Adrenal gland (tissue), 5 donors: ENCODE measurements at regions not wholly inside any gene's neighbourhood (a gene's known extent, or its start where the extent isn't known, plus 50 kb on each side); places are given as distances from the start of the nearest gene placed in this dataset.

Experiments
- POLR2A ChIP-seq, 2 donors: fragments of 450-650 bp; IDR thresholded peaks; one replicate each; pipeline ENCODE4 v1.6.1; 2017; ENCODE audit warnings: antibody characterized with exemption in 2 of 2, mild to moderate bottlenecking in 2 of 2, moderate library complexity in 1 of 2
- TF ChIP-seq, protein P1 (sequence below), 6 experiments: fragments of 450-650 bp in 4 of 6; fragments of 200-600 bp in 2 of 6; sonication (generic) in 1 of 6; IDR thresholded peaks; 1 replicate in 5 of 6; 2 replicates in 1 of 6; pipeline versions ENCODE4 v1.5.1 to v1.8.0; 2016 to 2021; ENCODE audit warnings: antibody characterized with exemption in 6 of 6, mild to moderate bottlenecking in 2 of 6, moderate library complexity in 1 of 6
- donor health status: DM: no; HTN: no; CAD: no.

- TF ChIP-seq, protein P1, sequence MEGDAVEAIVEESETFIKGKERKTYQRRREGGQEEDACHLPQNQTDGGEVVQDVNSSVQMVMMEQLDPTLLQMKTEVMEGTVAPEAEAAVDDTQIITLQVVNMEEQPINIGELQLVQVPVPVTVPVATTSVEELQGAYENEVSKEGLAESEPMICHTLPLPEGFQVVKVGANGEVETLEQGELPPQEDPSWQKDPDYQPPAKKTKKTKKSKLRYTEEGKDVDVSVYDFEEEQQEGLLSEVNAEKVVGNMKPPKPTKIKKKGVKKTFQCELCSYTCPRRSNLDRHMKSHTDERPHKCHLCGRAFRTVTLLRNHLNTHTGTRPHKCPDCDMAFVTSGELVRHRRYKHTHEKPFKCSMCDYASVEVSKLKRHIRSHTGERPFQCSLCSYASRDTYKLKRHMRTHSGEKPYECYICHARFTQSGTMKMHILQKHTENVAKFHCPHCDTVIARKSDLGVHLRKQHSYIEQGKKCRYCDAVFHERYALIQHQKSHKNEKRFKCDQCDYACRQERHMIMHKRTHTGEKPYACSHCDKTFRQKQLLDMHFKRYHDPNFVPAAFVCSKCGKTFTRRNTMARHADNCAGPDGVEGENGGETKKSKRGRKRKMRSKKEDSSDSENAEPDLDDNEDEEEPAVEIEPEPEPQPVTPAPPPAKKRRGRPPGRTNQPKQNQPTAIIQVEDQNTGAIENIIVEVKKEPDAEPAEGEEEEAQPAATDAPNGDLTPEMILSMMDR (IDR thresholded peaks at IDR 0.05): no peak
- TF ChIP-seq POLR2A (IDR thresholded peaks at IDR 0.05): no peak
Measured at GRCh38 chr5:29879401-29879800, 1314.1 kb upstream of the CDH6 start.
